ENCODE measurements at regions not wholly inside any gene's neighbourhood (a gene's known extent, or its start where the extent isn't known, plus 50 kb on each side); places are given as distances from the start of the nearest gene placed in this dataset.
"Not testable (repeated sequence)": the region's sequence is repeated elsewhere in the genome, so short reads cannot be mapped to it uniquely, and the experiment has no call there.

- DNase-seq = no peak
Observed at GRCh38 chr4:159966746-159967145, 863.9 kb downstream of the RAPGEF2 start.

- not testable (repeated sequence) for DNase-seq
Observed at GRCh38 chr4:159976871-159977482, 874.1 kb downstream of the RAPGEF2 start.

GRCh38 chr4:159977907-159978617 lies 875.2 kb downstream of the RAPGEF2 start:
- no peak for DNase-seq

GRCh38 chr4:159979351-159979750 lies 876.5 kb downstream of the RAPGEF2 start:
- no peak for DNase-seq

- DNase-seq = no peak
Observed at GRCh38 chr4:159979953-159980352, 877.1 kb downstream of the RAPGEF2 start.

- DNase-seq = no peak
Observed at GRCh38 chr4:159980826-159981468, 878.1 kb downstream of the RAPGEF2 start.

- no peak for DNase-seq
Observed at GRCh38 chr4:159981469-159981856, 878.6 kb downstream of the RAPGEF2 start.

GRCh38 chr4:159983082-159983481 lies 880.2 kb downstream of the RAPGEF2 start:
- DNase-seq = no peak

GRCh38 chr4:160009656-160010493 lies 907.0 kb downstream of the RAPGEF2 start:
- DNase-seq = no peak

- DNase-seq = no peak
Observed at GRCh38 chr4:160019936-160020335, 917.1 kb downstream of the RAPGEF2 start.

- no peak for DNase-seq
Observed at GRCh38 chr4:160020804-160021203, 917.9 kb downstream of the RAPGEF2 start.

- no peak for DNase-seq
Observed at GRCh38 chr4:160021870-160022269, 919.0 kb downstream of the RAPGEF2 start.

GRCh38 chr4:160026721-160027120 lies 923.8 kb downstream of the RAPGEF2 start:
- DNase-seq = no peak

- DNase-seq = no peak
Observed at GRCh38 chr4:160034501-160034900, 931.6 kb downstream of the RAPGEF2 start.

- DNase-seq = no peak
Observed at GRCh38 chr4:160038615-160039014, 935.7 kb downstream of the RAPGEF2 start.

- DNase-seq = no peak
Observed at GRCh38 chr4:160044693-160045092, 941.8 kb downstream of the RAPGEF2 start.

GRCh38 chr4:160082432-160083207 lies 979.7 kb downstream of the RAPGEF2 start:
- no peak for DNase-seq

GRCh38 chr4:160091631-160092030 lies 988.8 kb downstream of the RAPGEF2 start:
- DNase-seq = no peak

GRCh38 chr4:160100316-160100715 lies 997.4 kb downstream of the RAPGEF2 start:
- DNase-seq = no peak

GRCh38 chr4:160110891-160111290 lies 1008.0 kb downstream of the RAPGEF2 start:
- DNase-seq = no peak

GRCh38 chr4:160117686-160118085 lies 1014.8 kb downstream of the RAPGEF2 start:
- no peak for DNase-seq

GRCh38 chr4:160125576-160126287 lies 1022.9 kb downstream of the RAPGEF2 start:
- not testable (repeated sequence) for DNase-seq
